ENCODE measurements at regions not wholly inside any gene's neighbourhood (a gene's known extent, or its start where the extent isn't known, plus 50 kb on each side); places are given as distances from the start of the nearest gene placed in this dataset.
A peak's percentile ranks its signal among the peaks of the same experiment; 100 is the strongest.

- TF ChIP-seq, protein P1, sequence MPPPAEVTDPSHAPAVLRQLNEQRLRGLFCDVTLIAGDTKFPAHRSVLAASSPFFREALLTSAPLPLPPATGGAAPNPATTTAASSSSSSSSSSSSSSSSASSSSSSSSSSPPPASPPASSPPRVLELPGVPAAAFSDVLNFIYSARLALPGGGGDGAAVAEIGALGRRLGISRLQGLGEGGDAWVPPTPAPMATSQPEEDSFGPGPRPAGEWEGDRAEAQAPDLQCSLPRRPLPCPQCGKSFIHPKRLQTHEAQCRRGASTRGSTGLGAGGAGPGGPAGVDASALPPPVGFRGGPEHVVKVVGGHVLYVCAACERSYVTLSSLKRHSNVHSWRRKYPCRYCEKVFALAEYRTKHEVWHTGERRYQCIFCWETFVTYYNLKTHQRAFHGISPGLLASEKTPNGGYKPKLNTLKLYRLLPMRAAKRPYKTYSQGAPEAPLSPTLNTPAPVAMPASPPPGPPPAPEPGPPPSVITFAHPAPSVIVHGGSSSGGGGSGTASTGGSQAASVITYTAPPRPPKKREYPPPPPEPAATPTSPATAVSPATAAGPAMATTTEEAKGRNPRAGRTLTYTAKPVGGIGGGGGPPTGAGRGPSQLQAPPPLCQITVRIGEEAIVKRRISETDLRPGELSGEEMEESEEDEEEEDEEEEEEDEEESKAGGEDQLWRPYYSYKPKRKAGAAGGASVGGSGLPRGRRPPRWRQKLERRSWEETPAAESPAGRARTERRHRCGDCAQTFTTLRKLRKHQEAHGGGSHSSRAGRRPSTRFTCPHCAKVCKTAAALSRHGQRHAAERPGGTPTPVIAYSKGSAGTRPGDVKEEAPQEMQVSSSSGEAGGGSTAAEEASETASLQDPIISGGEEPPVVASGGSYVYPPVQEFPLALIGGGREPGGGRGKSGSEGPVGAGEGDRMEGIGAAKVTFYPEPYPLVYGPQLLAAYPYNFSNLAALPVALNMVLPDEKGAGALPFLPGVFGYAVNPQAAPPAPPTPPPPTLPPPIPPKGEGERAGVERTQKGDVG (CRISPR knock-in tag; IDR thresholded peaks at IDR 0.05): no peak
- TF ChIP-seq, protein P2, sequence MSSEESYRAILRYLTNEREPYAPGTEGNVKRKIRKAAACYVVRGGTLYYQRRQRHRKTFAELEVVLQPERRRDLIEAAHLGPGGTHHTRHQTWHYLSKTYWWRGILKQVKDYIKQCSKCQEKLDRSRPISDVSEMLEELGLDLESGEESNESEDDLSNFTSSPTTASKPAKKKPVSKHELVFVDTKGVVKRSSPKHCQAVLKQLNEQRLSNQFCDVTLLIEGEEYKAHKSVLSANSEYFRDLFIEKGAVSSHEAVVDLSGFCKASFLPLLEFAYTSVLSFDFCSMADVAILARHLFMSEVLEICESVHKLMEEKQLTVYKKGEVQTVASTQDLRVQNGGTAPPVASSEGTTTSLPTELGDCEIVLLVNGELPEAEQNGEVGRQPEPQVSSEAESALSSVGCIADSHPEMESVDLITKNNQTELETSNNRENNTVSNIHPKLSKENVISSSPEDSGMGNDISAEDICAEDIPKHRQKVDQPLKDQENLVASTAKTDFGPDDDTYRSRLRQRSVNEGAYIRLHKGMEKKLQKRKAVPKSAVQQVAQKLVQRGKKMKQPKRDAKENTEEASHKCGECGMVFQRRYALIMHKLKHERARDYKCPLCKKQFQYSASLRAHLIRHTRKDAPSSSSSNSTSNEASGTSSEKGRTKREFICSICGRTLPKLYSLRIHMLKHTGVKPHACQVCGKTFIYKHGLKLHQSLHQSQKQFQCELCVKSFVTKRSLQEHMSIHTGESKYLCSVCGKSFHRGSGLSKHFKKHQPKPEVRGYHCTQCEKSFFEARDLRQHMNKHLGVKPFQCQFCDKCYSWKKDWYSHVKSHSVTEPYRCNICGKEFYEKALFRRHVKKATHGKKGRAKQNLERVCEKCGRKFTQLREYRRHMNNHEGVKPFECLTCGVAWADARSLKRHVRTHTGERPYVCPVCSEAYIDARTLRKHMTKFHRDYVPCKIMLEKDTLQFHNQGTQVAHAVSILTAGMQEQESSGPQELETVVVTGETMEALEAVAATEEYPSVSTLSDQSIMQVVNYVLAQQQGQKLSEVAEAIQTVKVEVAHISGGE (CRISPR knock-in tag; IDR thresholded peaks at IDR 0.05): no peak
- TF ChIP-seq ZNF622 (IDR thresholded peaks at IDR 0.05) (no peak), SRF (IDR thresholded peaks at IDR 0.05; ENCODE audit: low read depth in 2 of 2, low read length in 2 of 2) (no peak), E4F1 (IDR thresholded peaks at IDR 0.05; ENCODE audit: borderline replicate concordance, partially characterized antibody) (no peak), EGR1 (IDR thresholded peaks at IDR 0.05; ENCODE audit: borderline replicate concordance in 1 of 2, low read depth in 2 of 2, low read length in 2 of 2) (no peak), MEF2B (IDR thresholded peaks at IDR 0.05; ENCODE audit: partially characterized antibody, poor library complexity, severe bottlenecking) (peak; percentile 51), CHD1 (IDR thresholded peaks at IDR 0.05; ENCODE audit: low read depth, low read length) (no peak)
- TF ChIP-seq, protein P3, sequence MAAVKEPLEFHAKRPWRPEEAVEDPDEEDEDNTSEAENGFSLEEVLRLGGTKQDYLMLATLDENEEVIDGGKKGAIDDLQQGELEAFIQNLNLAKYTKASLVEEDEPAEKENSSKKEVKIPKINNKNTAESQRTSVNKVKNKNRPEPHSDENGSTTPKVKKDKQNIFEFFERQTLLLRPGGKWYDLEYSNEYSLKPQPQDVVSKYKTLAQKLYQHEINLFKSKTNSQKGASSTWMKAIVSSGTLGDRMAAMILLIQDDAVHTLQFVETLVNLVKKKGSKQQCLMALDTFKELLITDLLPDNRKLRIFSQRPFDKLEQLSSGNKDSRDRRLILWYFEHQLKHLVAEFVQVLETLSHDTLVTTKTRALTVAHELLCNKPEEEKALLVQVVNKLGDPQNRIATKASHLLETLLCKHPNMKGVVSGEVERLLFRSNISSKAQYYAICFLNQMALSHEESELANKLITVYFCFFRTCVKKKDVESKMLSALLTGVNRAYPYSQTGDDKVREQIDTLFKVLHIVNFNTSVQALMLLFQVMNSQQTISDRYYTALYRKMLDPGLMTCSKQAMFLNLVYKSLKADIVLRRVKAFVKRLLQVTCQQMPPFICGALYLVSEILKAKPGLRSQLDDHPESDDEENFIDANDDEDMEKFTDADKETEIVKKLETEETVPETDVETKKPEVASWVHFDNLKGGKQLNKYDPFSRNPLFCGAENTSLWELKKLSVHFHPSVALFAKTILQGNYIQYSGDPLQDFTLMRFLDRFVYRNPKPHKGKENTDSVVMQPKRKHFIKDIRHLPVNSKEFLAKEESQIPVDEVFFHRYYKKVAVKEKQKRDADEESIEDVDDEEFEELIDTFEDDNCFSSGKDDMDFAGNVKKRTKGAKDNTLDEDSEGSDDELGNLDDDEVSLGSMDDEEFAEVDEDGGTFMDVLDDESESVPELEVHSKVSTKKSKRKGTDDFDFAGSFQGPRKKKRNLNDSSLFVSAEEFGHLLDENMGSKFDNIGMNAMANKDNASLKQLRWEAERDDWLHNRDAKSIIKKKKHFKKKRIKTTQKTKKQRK (IDR thresholded peaks at IDR 0.05; ENCODE audit: low read depth, low read length): no peak
- TF ChIP-seq, protein P4, sequence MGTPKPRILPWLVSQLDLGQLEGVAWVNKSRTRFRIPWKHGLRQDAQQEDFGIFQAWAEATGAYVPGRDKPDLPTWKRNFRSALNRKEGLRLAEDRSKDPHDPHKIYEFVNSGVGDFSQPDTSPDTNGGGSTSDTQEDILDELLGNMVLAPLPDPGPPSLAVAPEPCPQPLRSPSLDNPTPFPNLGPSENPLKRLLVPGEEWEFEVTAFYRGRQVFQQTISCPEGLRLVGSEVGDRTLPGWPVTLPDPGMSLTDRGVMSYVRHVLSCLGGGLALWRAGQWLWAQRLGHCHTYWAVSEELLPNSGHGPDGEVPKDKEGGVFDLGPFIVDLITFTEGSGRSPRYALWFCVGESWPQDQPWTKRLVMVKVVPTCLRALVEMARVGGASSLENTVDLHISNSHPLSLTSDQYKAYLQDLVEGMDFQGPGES (IDR thresholded peaks at IDR 0.05): no peak
- TF ChIP-seq, protein P5, sequence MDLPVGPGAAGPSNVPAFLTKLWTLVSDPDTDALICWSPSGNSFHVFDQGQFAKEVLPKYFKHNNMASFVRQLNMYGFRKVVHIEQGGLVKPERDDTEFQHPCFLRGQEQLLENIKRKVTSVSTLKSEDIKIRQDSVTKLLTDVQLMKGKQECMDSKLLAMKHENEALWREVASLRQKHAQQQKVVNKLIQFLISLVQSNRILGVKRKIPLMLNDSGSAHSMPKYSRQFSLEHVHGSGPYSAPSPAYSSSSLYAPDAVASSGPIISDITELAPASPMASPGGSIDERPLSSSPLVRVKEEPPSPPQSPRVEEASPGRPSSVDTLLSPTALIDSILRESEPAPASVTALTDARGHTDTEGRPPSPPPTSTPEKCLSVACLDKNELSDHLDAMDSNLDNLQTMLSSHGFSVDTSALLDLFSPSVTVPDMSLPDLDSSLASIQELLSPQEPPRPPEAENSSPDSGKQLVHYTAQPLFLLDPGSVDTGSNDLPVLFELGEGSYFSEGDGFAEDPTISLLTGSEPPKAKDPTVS (IDR thresholded peaks at IDR 0.05; ENCODE audit: low read depth, low read length): no peak
Observed at GRCh38 chr1:224503161-224504118, 68.8 kb upstream of the WDR26 start (continued).

Measured in GM12878 (cell line).